Trophoblast cell (in vitro differentiated cells and primary cell): ENCODE measurements at regions not wholly inside any gene's neighbourhood (a gene's known extent, or its start where the extent isn't known, plus 50 kb on each side); places are given as distances from the start of the nearest gene placed in this dataset.
A peak's percentile ranks its signal among the peaks of the same experiment; 100 is the strongest.
"Not testable (repeated sequence)": the region's sequence is repeated elsewhere in the genome, so short reads cannot be mapped to it uniquely, and the experiment has no call there.

Experiments used
- DNase-seq, 2 donors: peaks; one replicate each; pipeline ENCODE4 v3.0.0-alpha.2; 2016
- H2AFZ ChIP-seq: 2 replicates; pipeline ENCODE4 v1.6.1; 2013; ENCODE audit warnings: low read length, moderate library complexity, mild to moderate bottlenecking; ENCODE audit not compliant: insufficient read depth, poor library complexity
- H2AK5ac ChIP-seq: 2 replicates; pipeline ENCODE4 v1.6.1; 2013; ENCODE audit warnings: mild to moderate bottlenecking, low read length
- H2BK120ac ChIP-seq: 2 replicates; pipeline ENCODE4 v1.6.1; 2013; ENCODE audit warnings: low read length, mild to moderate bottlenecking, moderate library complexity; ENCODE audit not compliant: insufficient read depth, poor library complexity
- H2BK12ac ChIP-seq: 2 replicates; pipeline ENCODE4 v1.6.1; 2013; ENCODE audit warnings: mild to moderate bottlenecking, low read length, moderate library complexity
- H2BK5ac ChIP-seq: 2 replicates; pipeline ENCODE4 v1.6.1; 2013; ENCODE audit warnings: low read length, low read depth, moderate library complexity, mild to moderate bottlenecking; ENCODE audit not compliant: poor library complexity
- H3K14ac ChIP-seq: 2 replicates; pipeline ENCODE4 v1.6.1; 2013; ENCODE audit warnings: mild to moderate bottlenecking, low read length
- H3K18ac ChIP-seq: 2 replicates; pipeline ENCODE4 v1.6.1; 2013; ENCODE audit warnings: mild to moderate bottlenecking, low read length
- H3K23ac ChIP-seq: 2 replicates; pipeline ENCODE4 v1.6.1; 2013; ENCODE audit warnings: low read length
- H3K27ac ChIP-seq: 2 replicates; pipeline ENCODE4 v1.5.1; 2013; ENCODE audit warnings: low read depth, mild to moderate bottlenecking, inconsistent platforms, low read length, moderate library complexity
- H3K27me3 ChIP-seq: 2 replicates; pipeline ENCODE4 v1.6.1; 2013; ENCODE audit warnings: inconsistent platforms, mild to moderate bottlenecking, low read length, moderate library complexity; ENCODE audit not compliant: insufficient read depth
- H3K36me3 ChIP-seq, 2 experiments: 1 replicate in 1 of 2; 2 replicates in 1 of 2; pipeline ENCODE4 v1.6.1; 2013; ENCODE audit warnings: low read length in 2 of 2, mild to moderate bottlenecking in 2 of 2, moderate library complexity in 1 of 2; ENCODE audit not compliant: insufficient read depth in 2 of 2, control insufficient read depth in 1 of 2
- H3K4ac ChIP-seq: 2 replicates; pipeline ENCODE4 v1.6.1; 2013; ENCODE audit warnings: low read depth, mild to moderate bottlenecking, low read length, moderate library complexity
- H3K4me1 ChIP-seq, 2 experiments: 1 replicate in 1 of 2; 2 replicates in 1 of 2; pipeline ENCODE4 v1.6.1; 2013; ENCODE audit warnings: low read length in 2 of 2, mild to moderate bottlenecking in 2 of 2, moderate library complexity in 1 of 2; ENCODE audit not compliant: insufficient read depth in 2 of 2, control insufficient read depth in 1 of 2
- H3K4me2 ChIP-seq: 2 replicates; pipeline ENCODE4 v1.6.1; 2013; ENCODE audit warnings: inconsistent platforms, mild to moderate bottlenecking, low read length, moderate library complexity
- H3K4me3 ChIP-seq: 2 replicates; pipeline ENCODE4 v1.5.1; 2013; ENCODE audit warnings: mild to moderate bottlenecking, low read depth, low read length, inconsistent platforms
- H3K79me1 ChIP-seq: one replicate; pipeline ENCODE4 v1.6.1; 2013; ENCODE audit warnings: low read length
- H3K79me2 ChIP-seq: 2 replicates; pipeline ENCODE4 v1.6.1; 2013; ENCODE audit warnings: low read length, mild to moderate bottlenecking; ENCODE audit not compliant: control insufficient read depth, insufficient read depth, poor library complexity
- H3K9ac ChIP-seq: 2 replicates; pipeline ENCODE4 v1.6.1; 2013; ENCODE audit warnings: mild to moderate bottlenecking, low read length
- H3K9me3 ChIP-seq: 2 replicates; pipeline ENCODE4 v1.6.1; 2013; ENCODE audit warnings: low read depth, mild to moderate bottlenecking, control low read depth, inconsistent platforms, low read length; ENCODE audit not compliant: insufficient read depth
- H4K12ac ChIP-seq: 2 replicates; pipeline ENCODE4 v1.6.1; 2013; ENCODE audit warnings: low read depth, mild to moderate bottlenecking, low read length, moderate library complexity
- H4K8ac ChIP-seq: 2 replicates; pipeline ENCODE4 v1.6.1; 2013; ENCODE audit warnings: low read depth, mild to moderate bottlenecking, low read length, moderate library complexity
- H4K91ac ChIP-seq: one replicate; pipeline ENCODE4 v1.6.1; 2013; ENCODE audit warnings: low read depth, mild to moderate bottlenecking, low read length, moderate library complexity
- WGBS: extraction: QIAGEN DNeasy Blood & Tissue Kit; methylation state at CpG from one replicate; pipeline ENCODE4 v1.1.7; 2013; ENCODE audit warnings: missing lambda C conversion rate; ENCODE audit not compliant: insufficient read length, insufficient coverage; ENCODE audit errors: extremely low coverage; 5-methylcytosine and 5-hydroxymethylcytosine counted together

- H3K18ac ChIP-seq, H3K4ac ChIP-seq, DNase-seq, H3K4me2 ChIP-seq, H3K23ac ChIP-seq, H2BK5ac ChIP-seq, H2BK12ac ChIP-seq, H4K8ac ChIP-seq, H3K9me3 ChIP-seq, H3K14ac ChIP-seq, H2AK5ac ChIP-seq, H4K12ac ChIP-seq, H2BK120ac ChIP-seq, H4K91ac ChIP-seq, H3K79me1 ChIP-seq, H3K9ac ChIP-seq, H3K79me2 ChIP-seq, H3K4me3 ChIP-seq, H2AFZ ChIP-seq, H3K4me1 ChIP-seq, H3K27me3 ChIP-seq, H3K27ac ChIP-seq, H3K36me3 ChIP-seq: not testable (repeated sequence)
- no CpG with 5 or more reads among the region's 2 CpGs for WGBS
These were observed 149.4 kb upstream of the OLIG3 start for GRCh38 chr6:137643644-137644043.

- H2AFZ ChIP-seq = no peak overlapping the region
- H3K27ac ChIP-seq = no peak overlapping the region
- H3K79me1 ChIP-seq = peaks cover 2% of the 10 kb centered on the region
- peak overlapping the region; percentile 89 for H2BK12ac ChIP-seq
- no peak overlapping the region for H4K8ac ChIP-seq
- no peak overlapping the region for H3K18ac ChIP-seq
- no peak overlapping the region for H3K4me2 ChIP-seq
- WGBS = no CpG with 5 or more reads among the region's 13 CpGs
- H3K27me3 ChIP-seq = no peaks in the 10 kb centered on the region
- H4K91ac ChIP-seq = peak overlapping the region; percentile 25
- no peaks in the 10 kb centered on the region for H3K79me2 ChIP-seq
- H2BK120ac ChIP-seq = no peak overlapping the region
- no peak overlapping the region for H3K9ac ChIP-seq
- no peak overlapping the region for H3K23ac ChIP-seq
- no peak overlapping the region for H3K4me3 ChIP-seq
- H3K14ac ChIP-seq = no peak overlapping the region
- H2BK5ac ChIP-seq = no peak overlapping the region
- H2AK5ac ChIP-seq = no peak overlapping the region
- H3K36me3 ChIP-seq = no peaks in the 10 kb centered on the region
- no peak overlapping the region for H4K12ac ChIP-seq
- DNase-seq = no peak
- no peaks in the 10 kb centered on the region for H3K9me3 ChIP-seq
- H3K4ac ChIP-seq = no peak overlapping the region
- peaks cover 4 to 6% of the 10 kb centered on the region in 2 experiments for H3K4me1 ChIP-seq
These were observed 151.7 kb upstream of the OLIG3 start for GRCh38 chr6:137645850-137646249.

DNA sequence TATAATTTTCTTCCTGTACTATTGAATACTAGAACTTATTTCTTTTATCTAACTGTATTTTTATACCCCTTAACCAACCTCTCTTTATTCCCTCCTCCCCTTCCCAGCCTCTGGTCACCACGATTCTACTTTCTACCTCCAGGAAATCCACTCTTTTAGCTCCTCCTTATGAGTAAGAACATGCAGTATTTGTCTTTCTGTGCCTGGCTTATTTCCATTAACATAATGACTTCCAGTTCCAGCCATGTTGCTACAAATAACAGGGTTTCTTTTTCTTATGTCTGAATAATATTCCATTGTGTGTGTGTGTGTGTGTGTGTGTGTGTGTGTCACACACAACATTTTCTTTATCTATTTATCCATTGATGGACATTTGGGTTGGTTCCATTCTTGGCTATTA is 152.3 kb upstream of the OLIG3 start:
- Histone ChIP-seq H2BK12ac (no peak overlapping the region), H2BK5ac (no peak overlapping the region), H3K4me1 (peaks cover 4 to 6% of the 10 kb centered on the region in 2 experiments), H3K4ac (no peak overlapping the region), H3K18ac (no peak overlapping the region), H4K12ac (no peak overlapping the region), H2AK5ac (no peak overlapping the region), H3K79me2 (no peaks in the 10 kb centered on the region), H3K27me3 (no peaks in the 10 kb centered on the region), H2BK120ac (no peak overlapping the region), H3K14ac (no peak overlapping the region), H4K8ac (no peak overlapping the region), H4K91ac (no peak overlapping the region), H3K23ac (no peak overlapping the region), H3K36me3 (no peaks in the 10 kb centered on the region), H3K4me3 (no peak overlapping the region), H3K27ac (no peak overlapping the region), H3K4me2 (no peak overlapping the region), H3K9ac (no peak overlapping the region), H3K79me1 (peaks cover 2% of the 10 kb centered on the region), H3K9me3 (no peaks in the 10 kb centered on the region), H2AFZ (no peak overlapping the region)
- DNase-seq = no peak
- no CpG with 5 or more reads among the region's 1 CpG for WGBS

DNA sequence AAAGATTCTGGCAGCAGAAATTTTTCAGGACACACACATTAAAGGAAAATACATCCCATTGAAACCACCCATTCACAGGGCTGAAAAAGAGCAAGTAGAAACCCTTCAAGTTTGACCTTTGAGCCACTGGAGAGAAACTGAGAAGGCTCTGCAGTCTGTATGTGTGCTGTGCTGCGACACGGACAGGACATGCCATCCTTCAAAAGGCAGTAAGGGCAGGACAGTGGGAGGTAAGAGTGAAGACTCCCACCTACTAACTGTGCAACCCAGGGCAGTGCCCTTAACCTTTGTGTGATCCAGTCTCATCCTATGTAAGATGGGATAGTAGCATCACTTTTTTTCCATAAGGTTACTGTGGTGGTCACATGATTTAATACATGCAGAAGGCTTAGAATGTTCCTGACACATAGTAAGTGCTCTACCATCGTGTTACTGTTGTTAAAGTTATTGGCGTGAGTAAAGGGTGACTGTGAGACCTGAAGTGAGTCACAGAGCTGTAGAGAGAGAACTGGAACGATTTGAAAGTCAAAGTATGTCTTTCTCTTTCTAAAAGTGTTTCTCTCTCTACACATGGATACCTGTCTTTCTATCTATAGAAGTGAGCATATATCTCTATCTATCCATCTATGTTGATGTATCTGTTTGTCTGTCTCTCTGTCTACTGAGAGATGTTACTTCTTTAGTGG is 153.7 kb upstream of the OLIG3 start:
- no peak overlapping the region for H3K27ac ChIP-seq
- H3K18ac ChIP-seq = no peak overlapping the region
- H3K23ac ChIP-seq = no peak overlapping the region
- H3K4me1 ChIP-seq = peaks cover 4 to 6% of the 10 kb centered on the region in 2 experiments
- no peaks in the 10 kb centered on the region for H3K27me3 ChIP-seq
- no CpG with 5 or more reads among the region's 5 CpGs for WGBS
- no peak overlapping the region for H4K12ac ChIP-seq
- H4K8ac ChIP-seq = no peak overlapping the region
- peaks cover 2% of the 10 kb centered on the region for H3K79me1 ChIP-seq
- H2BK5ac ChIP-seq = no peak overlapping the region
- H3K9me3 ChIP-seq = peaks cover 2% of the 10 kb centered on the region
- no peak for DNase-seq
- no peak overlapping the region for H3K9ac ChIP-seq
- H2AFZ ChIP-seq = no peak overlapping the region
- no peak overlapping the region for H3K4me2 ChIP-seq
- no peak overlapping the region for H3K4me3 ChIP-seq
- H2BK120ac ChIP-seq = no peak overlapping the region
- no peaks in the 10 kb centered on the region for H3K79me2 ChIP-seq
- H3K4ac ChIP-seq = no peak overlapping the region
- H3K36me3 ChIP-seq = no peaks in the 10 kb centered on the region
- H4K91ac ChIP-seq = no peak overlapping the region
- H2AK5ac ChIP-seq = no peak overlapping the region
- no peak overlapping the region for H2BK12ac ChIP-seq
- H3K14ac ChIP-seq = no peak overlapping the region
